DMS53 (cell line): ENCODE measurements at regions not wholly inside any gene's neighbourhood (a gene's known extent, or its start where the extent isn't known, plus 50 kb on each side); places are given as distances from the start of the nearest gene placed in this dataset.
"Not testable (repeated sequence)": the region's sequence is repeated elsewhere in the genome, so short reads cannot be mapped to it uniquely, and the experiment has no call there.

Experiments
- DNase-seq: peaks from one replicate; lab custom pipeline; 2025; lab: John Stamatoyannopoulos, UW

- DNase-seq = no peak
These were observed 363.7 kb downstream of the ADAM29 start for GRCh38 chr4:175281894-175282293.

GRCh38 chr4:175282407-175282806 is 364.2 kb downstream of the ADAM29 start:
- DNase-seq = no peak

GRCh38 chr4:175290401-175290800 is 372.2 kb downstream of the ADAM29 start:
- no peak for DNase-seq

GRCh38 chr4:175297965-175298565 is 379.9 kb downstream of the ADAM29 start:
- DNase-seq = peak; percentile 6

GRCh38 chr4:175306436-175306835 is 388.3 kb downstream of the ADAM29 start:
- no peak for DNase-seq

- no peak for DNase-seq
These were observed 389.2 kb downstream of the ADAM29 start for GRCh38 chr4:175307326-175307725.

- no peak for DNase-seq
These were observed 390.1 kb downstream of the ADAM29 start for GRCh38 chr4:175308236-175308635.

GRCh38 chr4:175309041-175309440 is 390.9 kb downstream of the ADAM29 start:
- no peak for DNase-seq

GRCh38 chr4:175325230-175325629 is 407.1 kb downstream of the ADAM29 start:
- peak; percentile 8 for DNase-seq

GRCh38 chr4:175326796-175327195 is 408.6 kb downstream of the ADAM29 start:
- no peak for DNase-seq

GRCh38 chr4:175330236-175330635 is 412.1 kb downstream of the ADAM29 start:
- DNase-seq = no peak

GRCh38 chr4:175330652-175331051 is 412.5 kb downstream of the ADAM29 start:
- DNase-seq = no peak

- no peak for DNase-seq
These were observed 417.2 kb downstream of the ADAM29 start for GRCh38 chr4:175335331-175335730.

GRCh38 chr4:175336570-175336969 is 418.4 kb downstream of the ADAM29 start:
- not testable (repeated sequence) for DNase-seq

GRCh38 chr4:175339100-175339707 is 421.0 kb downstream of the ADAM29 start:
- DNase-seq = no peak

- DNase-seq = no peak
These were observed 423.1 kb downstream of the ADAM29 start for GRCh38 chr4:175341203-175341755.

GRCh38 chr4:175346376-175346775 is 428.2 kb downstream of the ADAM29 start:
- no peak for DNase-seq

GRCh38 chr4:175350246-175350645 is 432.1 kb downstream of the ADAM29 start:
- DNase-seq = no peak

GRCh38 chr4:175351473-175351872 is 433.3 kb downstream of the ADAM29 start:
- DNase-seq = no peak

GRCh38 chr4:175369087-175369486 is 443.0 kb downstream of the GPM6A start:
- DNase-seq = no peak

- no peak for DNase-seq
These were observed 441.0 kb downstream of the GPM6A start for GRCh38 chr4:175371091-175371490.

GRCh38 chr4:175373031-175373430 is 439.0 kb downstream of the GPM6A start:
- no peak for DNase-seq

GRCh38 chr4:175374459-175374858 is 437.6 kb downstream of the GPM6A start:
- no peak for DNase-seq
